A673 (cell line): ENCODE measurements at regions not wholly inside any gene's neighbourhood (a gene's known extent, or its start where the extent isn't known, plus 50 kb on each side); places are given as distances from the start of the nearest gene placed in this dataset.

Experiments used
- EZH2 ChIP-seq: fragments of 200-600 bp; sonication (generic); IDR thresholded peaks from 2 replicates; pipeline ENCODE4 v1.6.1; 2017; ENCODE audit warnings: borderline replicate concordance, low read depth, mild to moderate bottlenecking, mixed read lengths, antibody characterized with exemption, low read length; ENCODE audit not compliant: poor library complexity, severe bottlenecking
- TF ChIP-seq, protein P1 (sequence below): fragments of 300-800, 200-600 bp; sonication (generic); conservative IDR thresholded peaks from 2 replicates; pipeline ENCODE4 v1.5.1; 2017; ENCODE audit warnings: low read depth, mild to moderate bottlenecking, antibody characterized with exemption, low read length, moderate library complexity, mixed read lengths

DNA sequence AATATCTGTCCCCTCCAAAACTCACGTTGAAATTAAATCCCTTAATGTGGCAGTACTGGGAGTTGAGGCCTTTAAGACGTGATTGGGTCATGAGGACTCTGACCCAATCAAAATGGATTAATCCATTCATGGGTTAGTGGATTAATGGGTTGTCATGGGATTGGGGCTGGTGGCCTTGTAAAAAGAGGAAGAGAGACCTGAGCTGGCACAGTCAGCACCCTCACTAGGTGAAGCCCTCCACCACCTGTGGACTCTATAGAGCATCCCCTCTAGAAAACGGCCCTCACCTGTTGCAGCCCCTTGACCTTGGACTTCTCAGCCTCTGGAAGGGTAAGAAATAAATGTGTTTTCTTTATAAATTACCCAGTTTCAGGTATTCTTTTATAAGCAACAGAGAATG lies 53.0 kb downstream of the SPRING1 start:
- TF ChIP-seq, protein P1, sequence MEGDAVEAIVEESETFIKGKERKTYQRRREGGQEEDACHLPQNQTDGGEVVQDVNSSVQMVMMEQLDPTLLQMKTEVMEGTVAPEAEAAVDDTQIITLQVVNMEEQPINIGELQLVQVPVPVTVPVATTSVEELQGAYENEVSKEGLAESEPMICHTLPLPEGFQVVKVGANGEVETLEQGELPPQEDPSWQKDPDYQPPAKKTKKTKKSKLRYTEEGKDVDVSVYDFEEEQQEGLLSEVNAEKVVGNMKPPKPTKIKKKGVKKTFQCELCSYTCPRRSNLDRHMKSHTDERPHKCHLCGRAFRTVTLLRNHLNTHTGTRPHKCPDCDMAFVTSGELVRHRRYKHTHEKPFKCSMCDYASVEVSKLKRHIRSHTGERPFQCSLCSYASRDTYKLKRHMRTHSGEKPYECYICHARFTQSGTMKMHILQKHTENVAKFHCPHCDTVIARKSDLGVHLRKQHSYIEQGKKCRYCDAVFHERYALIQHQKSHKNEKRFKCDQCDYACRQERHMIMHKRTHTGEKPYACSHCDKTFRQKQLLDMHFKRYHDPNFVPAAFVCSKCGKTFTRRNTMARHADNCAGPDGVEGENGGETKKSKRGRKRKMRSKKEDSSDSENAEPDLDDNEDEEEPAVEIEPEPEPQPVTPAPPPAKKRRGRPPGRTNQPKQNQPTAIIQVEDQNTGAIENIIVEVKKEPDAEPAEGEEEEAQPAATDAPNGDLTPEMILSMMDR = no peak
- no peak for TF ChIP-seq EZH2
